SK-N-SH treated with all-trans-retinoic acid at 6 μM for 48 hours (cell line): ENCODE measurements at regions not wholly inside any gene's neighbourhood (a gene's known extent, or its start where the extent isn't known, plus 50 kb on each side); places are given as distances from the start of the nearest gene placed in this dataset.

ENCODE experiments used
- BACH2 ChIP-seq: fragments of 250-450 bp; sonication (Bioruptor Pico); IDR thresholded peaks from 2 replicates; pipeline ENCODE4 v1.9.0; 2021; ENCODE audit warnings: mild to moderate bottlenecking, borderline replicate concordance
- CSDC2 ChIP-seq: fragments of 250-450 bp; sonication (Bioruptor Pico); IDR thresholded peaks from 2 replicates; pipeline ENCODE4 v1.5.0; 2020; ENCODE audit warnings: mild to moderate bottlenecking, moderate library complexity
- ESRRG ChIP-seq: fragments of 250-450 bp; sonication (Bioruptor Pico); IDR thresholded peaks from 2 replicates; pipeline ENCODE4 v1.6.1; 2021; ENCODE audit warnings: mild to moderate bottlenecking
- RARB ChIP-seq: fragments of 250-450 bp; sonication (Bioruptor Pico); IDR thresholded peaks from 2 replicates; pipeline ENCODE4 v1.8.0; 2021; ENCODE audit warnings: mild to moderate bottlenecking, moderate library complexity
- TCF4 ChIP-seq: fragments of 250-450 bp; sonication (Bioruptor Pico); IDR thresholded peaks from 2 replicates; pipeline ENCODE4 v1.8.0; 2021; ENCODE audit warnings: mild to moderate bottlenecking, moderate library complexity, borderline replicate concordance
- TOX ChIP-seq: fragments of 250-450 bp; sonication (Bioruptor Pico); IDR thresholded peaks from 2 replicates; pipeline ENCODE4 v1.8.0; 2021; ENCODE audit warnings: mild to moderate bottlenecking, moderate library complexity, borderline replicate concordance
- ZC3H10 ChIP-seq: fragments of 250-450 bp; sonication (Bioruptor Pico); IDR thresholded peaks from 2 replicates; pipeline ENCODE4 v1.5.1; 2021; ENCODE audit warnings: mild to moderate bottlenecking, moderate library complexity
- ZFP3 ChIP-seq: fragments of 250-450 bp; sonication (Bioruptor Pico); IDR thresholded peaks from 2 replicates; pipeline ENCODE4 v1.5.0; 2020; ENCODE audit warnings: mild to moderate bottlenecking, moderate library complexity
- ZFP30 ChIP-seq: fragments of 450-650 bp; formaldehyde crosslinking; IDR thresholded peaks from 2 replicates; pipeline ENCODE4 v1.5.0; 2022; ENCODE audit warnings: mild to moderate bottlenecking, moderate library complexity
- ZNF565 ChIP-seq: fragments of 450-650 bp; formaldehyde crosslinking; conservative IDR thresholded peaks from 2 replicates; pipeline ENCODE4 v1.5.0; 2020; ENCODE audit warnings: low read depth, mild to moderate bottlenecking, moderate library complexity
- TF ChIP-seq, protein P1 (sequence below): fragments of 250-450 bp; sonication (Bioruptor Pico); IDR thresholded peaks from 2 replicates; pipeline ENCODE4 v1.8.0; 2020; ENCODE audit warnings: mild to moderate bottlenecking, moderate library complexity, borderline replicate concordance
- TF ChIP-seq, protein P2 (sequence below): fragments of 250-450 bp; sonication (Bioruptor Pico); IDR thresholded peaks from 2 replicates; pipeline ENCODE4 v1.5.1; 2020; ENCODE audit warnings: low read depth, mild to moderate bottlenecking, moderate library complexity
- TF ChIP-seq, protein P3 (sequence below): fragments of 250-450 bp; sonication (Bioruptor Pico); IDR thresholded peaks from 2 replicates; pipeline ENCODE4 v1.8.0; 2021; ENCODE audit warnings: low read depth, mild to moderate bottlenecking, moderate library complexity, borderline replicate concordance

DNA sequence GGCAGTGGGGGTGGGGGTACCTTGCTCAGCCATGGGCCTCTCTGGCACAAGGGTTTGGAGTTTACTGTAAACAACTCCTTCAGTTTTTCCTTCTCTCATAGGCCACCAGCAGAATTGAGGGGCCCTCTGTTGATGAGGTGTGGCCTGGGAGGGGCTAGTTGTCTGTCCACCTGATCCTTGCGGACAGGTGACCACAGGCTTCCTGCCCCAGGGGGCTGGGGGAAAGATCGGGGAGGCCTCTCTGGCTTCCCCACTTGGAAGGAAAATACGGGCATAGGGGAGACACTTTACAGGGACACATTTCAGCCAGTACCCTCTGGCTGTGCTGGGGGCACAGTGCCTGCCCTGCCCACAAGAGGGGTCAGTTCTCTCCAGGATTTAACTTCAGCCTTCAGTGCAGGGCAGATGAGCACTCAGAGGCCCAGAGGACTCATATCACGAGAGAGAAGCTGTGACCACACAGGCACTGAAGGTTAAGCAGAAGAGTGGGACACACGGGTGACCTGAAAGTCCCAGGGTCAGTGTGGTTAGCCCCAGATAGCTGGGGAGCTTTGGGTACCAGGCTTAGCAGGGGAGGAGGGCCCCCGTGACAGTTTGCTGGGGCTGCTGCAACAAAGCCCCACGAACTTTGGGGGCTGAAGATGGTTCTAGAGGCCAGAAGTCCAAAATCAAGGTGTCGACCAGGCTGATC is 245.9 kb downstream of the SEC14L1 start:
- TF ChIP-seq, protein P1, sequence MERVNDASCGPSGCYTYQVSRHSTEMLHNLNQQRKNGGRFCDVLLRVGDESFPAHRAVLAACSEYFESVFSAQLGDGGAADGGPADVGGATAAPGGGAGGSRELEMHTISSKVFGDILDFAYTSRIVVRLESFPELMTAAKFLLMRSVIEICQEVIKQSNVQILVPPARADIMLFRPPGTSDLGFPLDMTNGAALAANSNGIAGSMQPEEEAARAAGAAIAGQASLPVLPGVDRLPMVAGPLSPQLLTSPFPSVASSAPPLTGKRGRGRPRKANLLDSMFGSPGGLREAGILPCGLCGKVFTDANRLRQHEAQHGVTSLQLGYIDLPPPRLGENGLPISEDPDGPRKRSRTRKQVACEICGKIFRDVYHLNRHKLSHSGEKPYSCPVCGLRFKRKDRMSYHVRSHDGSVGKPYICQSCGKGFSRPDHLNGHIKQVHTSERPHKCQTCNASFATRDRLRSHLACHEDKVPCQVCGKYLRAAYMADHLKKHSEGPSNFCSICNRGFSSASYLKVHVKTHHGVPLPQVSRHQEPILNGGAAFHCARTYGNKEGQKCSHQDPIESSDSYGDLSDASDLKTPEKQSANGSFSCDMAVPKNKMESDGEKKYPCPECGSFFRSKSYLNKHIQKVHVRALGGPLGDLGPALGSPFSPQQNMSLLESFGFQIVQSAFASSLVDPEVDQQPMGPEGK (CRISPR knock-in tag): no peak
- TF ChIP-seq, protein P2, sequence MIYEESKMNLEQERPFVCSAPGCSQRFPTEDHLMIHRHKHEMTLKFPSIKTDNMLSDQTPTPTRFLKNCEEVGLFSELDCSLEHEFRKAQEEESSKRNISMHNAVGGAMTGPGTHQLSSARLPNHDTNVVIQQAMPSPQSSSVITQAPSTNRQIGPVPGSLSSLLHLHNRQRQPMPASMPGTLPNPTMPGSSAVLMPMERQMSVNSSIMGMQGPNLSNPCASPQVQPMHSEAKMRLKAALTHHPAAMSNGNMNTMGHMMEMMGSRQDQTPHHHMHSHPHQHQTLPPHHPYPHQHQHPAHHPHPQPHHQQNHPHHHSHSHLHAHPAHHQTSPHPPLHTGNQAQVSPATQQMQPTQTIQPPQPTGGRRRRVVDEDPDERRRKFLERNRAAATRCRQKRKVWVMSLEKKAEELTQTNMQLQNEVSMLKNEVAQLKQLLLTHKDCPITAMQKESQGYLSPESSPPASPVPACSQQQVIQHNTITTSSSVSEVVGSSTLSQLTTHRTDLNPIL: no peak
- no peak for TF ChIP-seq TCF4 (CRISPR knock-in tag)
- no peak for TF ChIP-seq ZC3H10 (CRISPR knock-in tag)
- TF ChIP-seq ZFP3 (CRISPR knock-in tag): no peak
- no peak for TF ChIP-seq ZFP30 (CRISPR knock-in tag)
- TF ChIP-seq RARB (CRISPR knock-in tag): no peak
- TF ChIP-seq, protein P3, sequence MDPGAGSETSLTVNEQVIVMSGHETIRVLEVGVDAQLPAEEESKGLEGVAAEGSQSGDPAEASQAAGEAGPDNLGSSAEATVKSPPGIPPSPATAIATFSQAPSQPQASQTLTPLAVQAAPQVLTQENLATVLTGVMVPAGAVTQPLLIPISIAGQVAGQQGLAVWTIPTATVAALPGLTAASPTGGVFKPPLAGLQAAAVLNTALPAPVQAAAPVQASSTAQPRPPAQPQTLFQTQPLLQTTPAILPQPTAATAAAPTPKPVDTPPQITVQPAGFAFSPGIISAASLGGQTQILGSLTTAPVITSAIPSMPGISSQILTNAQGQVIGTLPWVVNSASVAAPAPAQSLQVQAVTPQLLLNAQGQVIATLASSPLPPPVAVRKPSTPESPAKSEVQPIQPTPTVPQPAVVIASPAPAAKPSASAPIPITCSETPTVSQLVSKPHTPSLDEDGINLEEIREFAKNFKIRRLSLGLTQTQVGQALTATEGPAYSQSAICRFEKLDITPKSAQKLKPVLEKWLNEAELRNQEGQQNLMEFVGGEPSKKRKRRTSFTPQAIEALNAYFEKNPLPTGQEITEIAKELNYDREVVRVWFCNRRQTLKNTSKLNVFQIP (CRISPR knock-in tag): no peak
- TF ChIP-seq ESRRG (CRISPR knock-in tag): no peak
- TF ChIP-seq TOX: no peak
- TF ChIP-seq BACH2 (CRISPR knock-in tag): no peak
- no peak for TF ChIP-seq ZNF565 (CRISPR knock-in tag)
- TF ChIP-seq CSDC2 (CRISPR knock-in tag): no peak
